ENCODE measurements at regions not wholly inside any gene's neighbourhood (a gene's known extent, or its start where the extent isn't known, plus 50 kb on each side); places are given as distances from the start of the nearest gene placed in this dataset.
"Not testable (repeated sequence)": the region's sequence is repeated elsewhere in the genome, so short reads cannot be mapped to it uniquely, and the experiment has no call there.

DNA sequence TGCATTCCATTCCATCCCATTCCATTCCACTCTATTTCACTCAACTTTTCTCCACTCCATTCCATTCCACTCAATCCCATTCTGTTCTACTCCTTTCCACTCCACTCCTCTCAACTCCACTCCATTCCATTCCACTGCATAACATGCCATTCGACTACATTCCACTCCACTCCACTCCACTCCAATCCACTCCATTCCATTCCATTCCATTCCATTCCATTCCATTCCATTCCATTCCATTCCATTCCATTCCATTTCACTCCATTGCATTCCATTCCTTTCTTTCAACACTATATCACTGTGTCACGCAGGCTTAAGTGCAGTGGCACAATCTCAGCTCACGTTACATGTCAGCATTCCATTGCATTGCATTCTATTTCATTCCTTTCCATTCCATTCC is 1430.4 kb downstream of the TSPY10 start:
- H3K4me3 ChIP-seq (ENCODE audit: insufficient read depth, low read depth, low read length, poor library complexity, severe bottlenecking); H3K36me3 ChIP-seq (ENCODE audit: control insufficient read depth, insufficient read depth, low read length); DNase-seq; H3K4me1 ChIP-seq (ENCODE audit: control insufficient read depth, insufficient read depth, low read length, poor library complexity, severe bottlenecking); H3K9me3 ChIP-seq (ENCODE audit: control insufficient read depth, low read length); H3K27ac ChIP-seq (ENCODE audit: insufficient read depth, low read length, poor library complexity, severe bottlenecking); H3K27me3 ChIP-seq (replicated peaks; ENCODE audit: control insufficient read depth, insufficient read depth, low read length, poor library complexity, severe bottlenecking): not testable (repeated sequence)

DNA sequence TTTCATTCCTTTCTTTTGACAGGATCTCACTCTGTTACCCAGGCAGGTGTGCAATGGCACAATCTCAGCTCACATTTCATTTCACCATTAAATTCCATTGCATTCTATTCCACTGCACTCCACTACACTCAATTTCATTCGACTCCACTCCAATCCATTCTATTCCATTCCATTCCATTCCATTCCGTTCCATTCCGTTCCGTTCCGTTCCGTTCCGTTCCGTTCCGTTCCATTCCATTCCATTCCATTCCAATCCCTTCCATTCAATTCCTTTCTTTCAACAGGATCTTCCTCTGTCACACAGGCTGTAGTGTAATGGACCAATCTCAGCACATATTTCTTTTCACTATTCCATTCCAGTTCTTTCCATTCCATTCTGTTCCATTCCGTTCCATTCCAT is 1445.7 kb downstream of the TSPY10 start:
- Histone ChIP-seq H3K9me3 (ENCODE audit: control insufficient read depth, low read length) (peaks cover 4% of the 10 kb centered on the region), H3K36me3 (ENCODE audit: control insufficient read depth, insufficient read depth, low read length) (no peaks in the 10 kb centered on the region), H3K4me1 (ENCODE audit: control insufficient read depth, insufficient read depth, low read length, poor library complexity, severe bottlenecking) (no peaks in the 10 kb centered on the region), H3K27me3 (replicated peaks; ENCODE audit: control insufficient read depth, insufficient read depth, low read length, poor library complexity, severe bottlenecking) (no peaks in the 10 kb centered on the region), H3K27ac (ENCODE audit: insufficient read depth, low read length, poor library complexity, severe bottlenecking) (no peak overlapping the region), H3K4me3 (ENCODE audit: insufficient read depth, low read depth, low read length, poor library complexity, severe bottlenecking) (no peak overlapping the region)
- no peak for DNase-seq

DNA sequence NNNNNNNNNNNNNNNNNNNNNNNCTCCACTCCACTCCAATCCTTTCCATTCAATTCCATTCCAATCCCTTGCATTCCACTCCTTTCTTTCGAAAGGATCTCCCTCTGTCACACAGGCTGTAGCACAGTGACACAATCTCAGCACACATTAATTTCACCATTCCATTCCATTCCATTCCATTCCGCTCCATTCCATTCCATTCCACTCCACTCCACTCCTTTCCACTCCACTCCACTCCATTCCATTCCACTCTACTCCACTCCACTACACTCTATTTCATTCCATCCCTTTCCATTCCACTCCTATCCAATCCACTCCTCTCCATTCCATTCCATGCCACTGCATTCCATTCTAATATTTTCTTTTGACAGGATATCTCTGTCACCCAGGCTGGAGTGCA is 1459.0 kb downstream of the TSPY10 start:
- H3K4me3 ChIP-seq (ENCODE audit: insufficient read depth, low read depth, low read length, poor library complexity, severe bottlenecking) = no peak overlapping the region
- H3K27me3 ChIP-seq (replicated peaks; ENCODE audit: control insufficient read depth, insufficient read depth, low read length, poor library complexity, severe bottlenecking) = no peaks in the 10 kb centered on the region
- peaks cover 4% of the 10 kb centered on the region for H3K9me3 ChIP-seq (ENCODE audit: control insufficient read depth, low read length)
- no peak overlapping the region for H3K27ac ChIP-seq (ENCODE audit: insufficient read depth, low read length, poor library complexity, severe bottlenecking)
- DNase-seq = no peak
- H3K4me1 ChIP-seq (ENCODE audit: control insufficient read depth, insufficient read depth, low read length, poor library complexity, severe bottlenecking) = no peaks in the 10 kb centered on the region
- no peaks in the 10 kb centered on the region for H3K36me3 ChIP-seq (ENCODE audit: control insufficient read depth, insufficient read depth, low read length)

DNA sequence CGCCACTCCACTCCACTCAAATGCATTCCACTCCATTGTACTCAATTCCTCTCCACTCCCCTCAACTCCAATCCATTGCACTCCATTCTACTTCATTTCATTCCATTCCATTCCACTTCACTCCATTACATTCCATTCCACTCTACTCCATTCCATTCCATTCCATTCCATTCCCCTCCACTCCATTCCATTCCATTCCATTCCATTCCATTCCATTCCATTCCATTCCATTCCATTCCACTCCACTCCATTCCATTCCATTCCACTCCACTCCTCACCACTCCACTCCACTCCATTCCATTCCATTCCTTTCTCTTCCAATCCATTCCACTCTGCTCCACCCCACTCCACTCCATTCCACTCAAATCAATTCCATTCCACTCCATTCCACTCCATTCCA is 1459.9 kb downstream of the TSPY10 start:
- Histone ChIP-seq H3K9me3 (ENCODE audit: control insufficient read depth, low read length) (peaks cover 3% of the 10 kb centered on the region), H3K4me1 (ENCODE audit: control insufficient read depth, insufficient read depth, low read length, poor library complexity, severe bottlenecking) (no peaks in the 10 kb centered on the region)

DNA sequence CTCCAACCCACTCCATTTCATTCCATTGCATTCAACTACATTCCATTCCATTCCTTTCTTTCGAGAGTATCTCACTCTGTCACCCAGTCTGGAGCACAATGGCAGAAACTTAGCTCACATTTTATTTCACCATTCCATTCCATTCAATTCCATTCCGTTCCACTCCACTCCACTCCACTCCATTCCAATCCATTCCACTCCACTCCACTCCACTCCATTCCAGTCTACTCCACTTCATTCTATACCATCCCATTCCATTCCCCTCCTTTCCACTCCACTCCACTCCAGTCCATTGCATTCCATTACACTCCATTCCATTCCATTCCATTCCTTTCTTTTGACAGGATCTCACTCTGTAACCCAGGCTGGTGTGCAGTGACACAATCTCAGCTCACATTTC is 1466.3 kb downstream of the TSPY10 start:
- H3K27me3 ChIP-seq (replicated peaks; ENCODE audit: control insufficient read depth, insufficient read depth, low read length, poor library complexity, severe bottlenecking) = no peaks in the 10 kb centered on the region

More for the DNA sequence above, 1459.9 kb downstream of the TSPY10 start:
- no peak for DNase-seq
- H3K27ac ChIP-seq (ENCODE audit: insufficient read depth, low read length, poor library complexity, severe bottlenecking) = no peak overlapping the region
- no peaks in the 10 kb centered on the region for H3K36me3 ChIP-seq (ENCODE audit: control insufficient read depth, insufficient read depth, low read length)
- H3K4me3 ChIP-seq (ENCODE audit: insufficient read depth, low read depth, low read length, poor library complexity, severe bottlenecking) = no peak overlapping the region
- H3K27me3 ChIP-seq (replicated peaks; ENCODE audit: control insufficient read depth, insufficient read depth, low read length, poor library complexity, severe bottlenecking) = no peaks in the 10 kb centered on the region

DNA sequence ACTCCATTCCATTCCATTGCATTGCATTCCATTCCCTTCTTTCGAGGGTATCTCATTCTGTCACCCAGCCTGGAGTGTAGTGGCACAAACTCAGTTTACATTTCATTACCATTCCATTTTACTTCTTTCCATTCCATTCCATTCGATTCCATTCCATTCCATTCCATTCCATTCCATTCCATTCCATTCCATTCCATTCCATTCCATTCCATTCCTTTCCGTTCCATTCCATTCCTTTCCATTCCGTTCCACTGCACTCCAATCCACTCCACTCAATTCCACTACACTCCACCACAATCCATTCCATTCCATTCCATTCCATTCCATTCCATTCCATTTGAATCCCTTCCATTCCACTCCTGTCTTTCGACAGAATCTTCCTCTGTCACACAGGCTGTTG is 1472.0 kb downstream of the TSPY10 start:
- not testable (repeated sequence) for H3K9me3 ChIP-seq (ENCODE audit: control insufficient read depth, low read length); DNase-seq; H3K4me3 ChIP-seq (ENCODE audit: insufficient read depth, low read depth, low read length, poor library complexity, severe bottlenecking); H3K36me3 ChIP-seq (ENCODE audit: control insufficient read depth, insufficient read depth, low read length); H3K4me1 ChIP-seq (ENCODE audit: control insufficient read depth, insufficient read depth, low read length, poor library complexity, severe bottlenecking); H3K27me3 ChIP-seq (replicated peaks; ENCODE audit: control insufficient read depth, insufficient read depth, low read length, poor library complexity, severe bottlenecking); H3K27ac ChIP-seq (ENCODE audit: insufficient read depth, low read length, poor library complexity, severe bottlenecking)

More for the DNA sequence above, 1466.3 kb downstream of the TSPY10 start:
- Histone ChIP-seq H3K4me1 (ENCODE audit: control insufficient read depth, insufficient read depth, low read length, poor library complexity, severe bottlenecking) (no peaks in the 10 kb centered on the region), H3K36me3 (ENCODE audit: control insufficient read depth, insufficient read depth, low read length) (no peaks in the 10 kb centered on the region), H3K9me3 (ENCODE audit: control insufficient read depth, low read length) (peaks cover 7% of the 10 kb centered on the region), H3K4me3 (ENCODE audit: insufficient read depth, low read depth, low read length, poor library complexity, severe bottlenecking) (no peak overlapping the region), H3K27ac (ENCODE audit: insufficient read depth, low read length, poor library complexity, severe bottlenecking) (no peak overlapping the region)
- no peak for DNase-seq

DNA sequence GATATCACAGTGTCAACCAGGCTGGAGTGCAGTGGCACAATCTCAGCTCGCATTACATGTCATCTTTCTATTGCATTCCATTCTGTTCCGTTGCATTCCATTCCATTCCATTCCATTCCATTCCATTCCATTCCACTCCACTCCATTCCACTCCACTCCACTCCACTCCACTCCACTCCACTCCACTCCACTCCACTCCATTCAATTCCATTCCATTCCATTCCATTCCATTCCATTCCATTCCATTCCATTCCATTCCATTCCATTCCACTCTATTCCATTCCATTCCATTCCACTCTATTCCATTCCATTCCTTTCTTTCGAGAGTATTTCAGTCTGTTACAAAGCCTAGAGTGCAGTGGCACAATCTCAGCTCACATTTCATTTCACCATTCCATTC is 1486.5 kb downstream of the TSPY10 start:
- DNase-seq; H3K4me1 ChIP-seq (ENCODE audit: control insufficient read depth, insufficient read depth, low read length, poor library complexity, severe bottlenecking); H3K27me3 ChIP-seq (replicated peaks; ENCODE audit: control insufficient read depth, insufficient read depth, low read length, poor library complexity, severe bottlenecking); H3K27ac ChIP-seq (ENCODE audit: insufficient read depth, low read length, poor library complexity, severe bottlenecking); H3K4me3 ChIP-seq (ENCODE audit: insufficient read depth, low read depth, low read length, poor library complexity, severe bottlenecking); H3K36me3 ChIP-seq (ENCODE audit: control insufficient read depth, insufficient read depth, low read length): not testable (repeated sequence)
- H3K9me3 ChIP-seq (ENCODE audit: control insufficient read depth, low read length) = peaks cover 12% of the 10 kb centered on the region

DNA sequence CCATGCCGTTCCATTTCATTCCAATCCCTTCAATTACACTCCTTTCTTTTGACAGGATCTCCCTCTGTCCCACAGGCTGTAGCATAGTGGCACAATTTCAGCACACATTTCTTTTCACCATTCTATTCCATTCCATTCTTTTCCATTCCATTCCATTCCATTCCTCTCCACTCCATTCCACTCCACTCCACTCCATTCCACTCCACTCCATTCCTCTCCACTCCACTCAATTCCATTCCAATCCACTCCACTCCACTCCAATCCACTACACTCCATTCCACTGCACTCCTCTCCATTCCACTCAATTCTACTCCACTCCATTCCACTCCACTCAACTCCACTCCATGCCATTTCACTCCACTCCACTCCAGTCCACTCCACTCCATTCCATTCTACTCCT is 1495.1 kb downstream of the TSPY10 start:
- Histone ChIP-seq H3K9me3 (ENCODE audit: control insufficient read depth, low read length) (no peaks in the 10 kb centered on the region), H3K27ac (ENCODE audit: insufficient read depth, low read length, poor library complexity, severe bottlenecking) (no peak overlapping the region), H3K4me1 (ENCODE audit: control insufficient read depth, insufficient read depth, low read length, poor library complexity, severe bottlenecking) (no peaks in the 10 kb centered on the region), H3K36me3 (ENCODE audit: control insufficient read depth, insufficient read depth, low read length) (no peaks in the 10 kb centered on the region), H3K4me3 (ENCODE audit: insufficient read depth, low read depth, low read length, poor library complexity, severe bottlenecking) (no peak overlapping the region), H3K27me3 (replicated peaks; ENCODE audit: control insufficient read depth, insufficient read depth, low read length, poor library complexity, severe bottlenecking) (no peaks in the 10 kb centered on the region)
- DNase-seq = no peak

DNA sequence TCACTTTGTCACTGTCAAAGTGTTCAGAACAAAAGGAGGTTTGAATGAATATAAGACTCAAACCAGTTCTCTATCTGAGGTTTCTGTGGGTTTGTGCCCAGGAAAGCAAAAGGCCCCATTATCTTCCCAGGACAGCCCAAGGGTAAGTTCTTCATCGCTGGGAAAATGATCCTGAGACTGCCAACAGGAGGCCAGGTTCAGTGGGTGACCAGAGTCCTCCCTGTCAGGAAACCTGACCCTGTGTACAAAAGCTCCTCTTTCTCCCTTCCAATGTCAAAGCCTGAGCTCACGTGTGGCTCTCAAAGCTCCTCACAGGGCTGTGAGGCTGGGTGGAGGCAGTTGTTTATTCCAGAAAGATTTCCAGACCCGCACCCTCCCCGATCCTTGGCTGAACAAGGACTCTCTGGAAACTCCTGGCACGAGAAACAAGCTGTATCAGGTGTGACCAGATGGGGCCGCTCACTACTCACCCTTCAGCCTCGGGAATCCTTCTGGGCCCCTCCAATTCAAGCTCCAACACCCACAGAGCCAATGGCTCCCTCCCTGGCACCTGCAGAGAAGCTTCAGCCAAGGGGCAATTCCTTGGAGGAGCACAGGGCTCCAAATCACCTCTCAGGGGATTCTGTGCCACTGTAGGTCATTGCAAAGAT is 1516.7 kb downstream of the TSPY10 start:
- Histone ChIP-seq H3K36me3 (ENCODE audit: control insufficient read depth, insufficient read depth, low read length) (no peaks in the 10 kb centered on the region), H3K9me3 (ENCODE audit: control insufficient read depth, low read length) (no peaks in the 10 kb centered on the region), H3K27me3 (replicated peaks; ENCODE audit: control insufficient read depth, insufficient read depth, low read length, poor library complexity, severe bottlenecking) (no peaks in the 10 kb centered on the region), H3K4me3 (ENCODE audit: insufficient read depth, low read depth, low read length, poor library complexity, severe bottlenecking) (no peak overlapping the region), H3K4me1 (ENCODE audit: control insufficient read depth, insufficient read depth, low read length, poor library complexity, severe bottlenecking) (no peaks in the 10 kb centered on the region), H3K27ac (ENCODE audit: insufficient read depth, low read length, poor library complexity, severe bottlenecking) (no peak overlapping the region)
- DNase-seq = no peak

DNA sequence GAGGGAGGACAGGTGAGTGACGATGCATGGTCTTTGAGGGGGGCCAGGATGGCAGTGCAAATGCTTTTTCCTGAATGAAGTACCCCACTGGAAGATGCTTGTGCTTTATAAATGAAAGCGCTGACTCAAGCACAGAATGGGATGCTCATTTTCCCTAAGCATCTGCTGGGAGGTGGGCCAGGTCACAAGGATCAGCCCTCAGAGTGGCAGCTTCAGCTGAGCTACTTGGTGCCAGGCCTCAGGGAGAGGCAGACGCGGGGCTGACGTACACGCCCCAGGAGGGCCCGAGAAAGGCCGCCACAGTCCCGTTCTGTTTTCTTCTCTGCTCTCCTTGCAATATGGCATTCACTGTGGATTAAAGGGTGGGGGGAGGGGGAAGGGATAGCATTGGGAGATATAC is 1535.8 kb downstream of the TSPY10 start:
- DNase-seq = no peak
- Histone ChIP-seq H3K4me1 (ENCODE audit: control insufficient read depth, insufficient read depth, low read length, poor library complexity, severe bottlenecking) (no peaks in the 10 kb centered on the region), H3K27me3 (replicated peaks; ENCODE audit: control insufficient read depth, insufficient read depth, low read length, poor library complexity, severe bottlenecking) (no peaks in the 10 kb centered on the region), H3K9me3 (ENCODE audit: control insufficient read depth, low read length) (no peaks in the 10 kb centered on the region), H3K27ac (ENCODE audit: insufficient read depth, low read length, poor library complexity, severe bottlenecking) (no peak overlapping the region), H3K36me3 (ENCODE audit: control insufficient read depth, insufficient read depth, low read length) (no peaks in the 10 kb centered on the region), H3K4me3 (ENCODE audit: insufficient read depth, low read depth, low read length, poor library complexity, severe bottlenecking) (no peak overlapping the region)

Measured in effector memory CD4-positive, alpha-beta T cell (primary cell).